ENCODE measurements at regions not wholly inside any gene's neighbourhood (a gene's known extent, or its start where the extent isn't known, plus 50 kb on each side); places are given as distances from the start of the nearest gene placed in this dataset.

DNA sequence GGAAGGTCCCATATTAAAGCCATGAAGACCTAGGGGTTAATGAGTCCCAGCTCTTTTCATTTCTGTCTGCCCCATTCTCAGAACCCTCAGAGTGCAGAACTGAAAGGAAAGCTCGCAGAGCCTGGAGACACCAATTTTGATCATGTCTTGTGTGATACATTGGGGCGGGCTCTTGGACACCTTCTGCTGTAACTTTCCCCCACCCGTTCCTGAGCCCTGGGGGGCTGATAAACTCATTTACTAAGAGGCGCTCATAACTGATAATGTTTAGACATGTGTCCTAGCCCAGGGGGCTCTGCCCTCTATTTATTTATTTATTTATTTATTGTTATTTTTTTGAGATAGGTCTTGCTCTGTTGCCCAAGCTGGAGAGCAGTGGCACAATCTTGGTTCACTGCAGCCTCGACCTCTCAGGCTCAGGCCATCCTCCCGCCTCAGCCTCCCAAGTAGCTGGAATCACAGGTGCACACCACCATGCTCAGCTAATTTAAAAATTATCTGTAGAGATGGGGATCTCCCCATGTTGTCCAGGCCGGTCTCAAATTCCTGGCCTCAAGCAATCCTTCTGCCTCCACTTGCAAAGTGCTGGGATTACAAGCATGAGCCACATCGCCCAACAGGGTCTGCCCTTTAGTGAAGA lies 72.4 kb upstream of the HAAO start:
- DNase-seq = no peak

DNA sequence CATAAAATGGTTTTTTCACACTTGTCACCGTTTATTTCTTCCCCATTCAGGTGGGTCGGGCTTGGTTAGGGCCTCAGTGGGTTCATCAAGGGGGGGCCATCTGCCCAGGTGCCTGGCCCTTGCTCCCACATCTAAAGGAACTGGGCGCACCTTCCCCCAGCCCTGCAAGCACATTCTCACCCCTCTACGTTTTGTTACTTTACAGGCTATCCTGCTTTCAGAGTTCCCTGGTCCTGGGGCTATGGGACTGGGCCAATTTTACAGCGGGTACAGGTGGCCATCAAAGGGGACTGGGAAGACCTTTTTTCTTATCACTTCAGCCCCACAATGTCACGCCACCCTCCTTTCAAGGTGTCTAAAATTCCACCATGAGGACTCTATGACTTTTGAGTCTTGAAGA lies 71.8 kb upstream of the HAAO start:
- no peak for DNase-seq

DNA sequence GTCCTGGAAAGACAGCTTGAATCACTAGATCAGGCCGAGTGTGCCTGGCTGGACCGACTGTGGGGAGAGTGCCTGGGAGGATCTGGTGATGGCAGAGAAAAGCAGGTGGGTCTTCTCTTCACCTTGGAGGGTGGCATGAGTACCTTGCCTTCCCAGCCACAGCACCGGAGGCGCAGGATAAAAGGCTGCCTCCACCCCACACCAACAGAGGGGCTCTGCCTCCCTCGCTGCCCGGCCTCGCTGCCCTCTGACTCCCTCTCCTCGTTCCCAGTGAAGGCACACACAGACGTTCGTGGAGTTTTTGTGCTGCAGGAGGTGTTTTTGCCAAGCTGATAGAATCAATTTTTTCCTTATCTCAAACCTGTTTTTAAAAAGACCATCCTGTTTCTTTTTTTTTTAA lies 71.4 kb upstream of the HAAO start:
- no peak for DNase-seq

DNA sequence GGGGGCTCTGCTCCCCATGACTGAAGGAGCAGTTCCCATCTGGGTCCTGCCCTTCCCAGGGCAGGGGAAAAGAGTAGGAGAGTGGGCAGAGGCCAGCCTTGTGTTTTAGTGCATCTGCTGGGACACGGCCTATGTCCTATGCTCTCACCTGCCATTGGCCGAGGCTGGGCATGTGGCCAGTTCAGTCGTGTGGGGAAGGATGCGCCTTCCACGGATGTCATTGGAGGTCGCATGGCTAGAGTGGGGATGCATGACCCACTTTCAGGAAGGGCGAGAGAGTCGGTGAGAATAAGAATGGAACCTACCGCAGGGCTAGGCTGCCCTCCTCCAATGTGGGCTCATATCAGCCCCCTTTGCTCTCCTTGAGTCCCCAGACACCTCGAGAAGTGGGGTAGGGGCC lies 70.9 kb upstream of the HAAO start:
- DNase-seq = no peak

- DNase-seq = no peak
Observed at GRCh38 chr2:42862669-42863185, 70.3 kb upstream of the HAAO start.

DNA sequence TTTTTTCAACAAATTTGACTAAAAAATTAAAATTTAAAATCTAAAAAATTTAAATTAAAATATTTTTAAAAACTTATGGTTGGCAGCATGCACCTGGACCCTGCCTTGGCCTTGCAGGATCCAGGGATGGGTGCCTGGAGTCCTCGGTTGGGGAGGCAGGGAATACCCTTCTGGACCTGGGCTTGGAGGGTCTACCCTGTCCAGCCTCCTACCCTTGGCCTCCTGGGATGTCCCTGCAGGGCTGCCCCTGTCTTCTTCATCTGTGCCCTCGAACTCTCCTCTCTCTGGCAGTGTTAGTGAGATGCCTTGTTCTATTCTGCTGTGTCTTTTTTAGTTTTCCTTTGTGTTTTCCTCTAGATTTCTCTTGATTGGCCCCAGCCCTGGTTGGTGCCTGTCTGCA lies 68.9 kb upstream of the HAAO start:
- DNase-seq = no peak

DNA sequence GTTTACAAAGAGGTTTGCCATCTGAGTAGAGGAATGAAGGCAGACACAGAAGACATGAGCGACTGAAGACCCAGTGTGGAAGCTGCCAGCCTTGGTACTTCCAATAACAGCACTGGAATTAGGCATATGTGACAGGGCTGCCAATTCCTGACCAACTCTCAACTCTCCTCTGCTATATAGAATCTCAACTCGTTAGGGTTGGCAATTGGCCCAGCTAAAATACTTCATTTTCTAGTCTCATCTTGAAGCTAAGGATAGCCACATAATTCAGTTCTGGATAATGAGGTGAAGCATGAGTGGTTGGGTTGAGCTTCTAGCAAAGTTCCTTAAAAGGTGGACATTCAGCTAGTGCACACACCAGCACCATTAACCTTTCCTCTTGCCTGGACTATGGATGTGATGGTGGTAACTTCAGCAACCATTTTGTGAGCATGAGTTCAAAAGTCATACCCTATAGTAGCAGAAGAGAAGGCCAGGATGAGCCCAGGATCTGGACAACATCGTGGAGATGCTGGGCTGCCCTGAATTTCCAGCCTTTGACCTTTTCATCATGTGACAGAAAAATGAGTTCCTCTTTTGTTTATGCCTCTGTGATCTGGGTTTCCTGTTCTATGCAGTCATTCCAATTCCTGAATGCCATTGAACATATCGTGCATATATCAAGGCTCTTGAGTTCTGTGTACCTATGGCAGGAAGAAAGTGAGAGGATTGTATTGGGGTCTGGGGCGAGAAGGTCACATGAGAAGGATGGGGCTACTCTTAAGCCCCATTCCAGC lies 68.1 kb upstream of the HAAO start:
- DNase-seq = no peak

DNA sequence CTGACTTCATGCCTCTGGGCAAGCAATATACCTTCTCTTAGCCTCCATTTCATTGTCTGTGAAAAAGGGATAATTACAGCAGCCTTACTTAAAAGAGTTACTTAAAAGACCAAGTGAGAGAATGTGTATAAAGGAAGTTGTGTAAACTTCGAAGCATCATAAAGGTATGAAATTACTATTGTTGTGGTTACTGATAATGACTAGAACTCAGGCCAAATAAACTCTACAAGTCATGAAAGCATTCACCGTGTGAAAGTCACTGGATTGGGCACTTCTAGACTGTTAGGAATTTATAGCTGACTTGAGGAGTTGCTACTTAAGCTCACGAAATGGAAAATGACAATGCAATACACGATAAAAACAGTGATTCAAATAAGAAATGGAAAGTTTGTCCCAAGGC lies 67.4 kb upstream of the HAAO start:
- DNase-seq = no peak

GRCh38 chr2:42859006-42859552 lies 66.7 kb upstream of the HAAO start:
- DNase-seq = peak; percentile 24

GRCh38 chr2:42858140-42859005 lies 66.0 kb upstream of the HAAO start:
- no peak for DNase-seq

- DNase-seq = no peak
Observed at GRCh38 chr2:42856891-42857632, 64.7 kb upstream of the HAAO start.

DNA sequence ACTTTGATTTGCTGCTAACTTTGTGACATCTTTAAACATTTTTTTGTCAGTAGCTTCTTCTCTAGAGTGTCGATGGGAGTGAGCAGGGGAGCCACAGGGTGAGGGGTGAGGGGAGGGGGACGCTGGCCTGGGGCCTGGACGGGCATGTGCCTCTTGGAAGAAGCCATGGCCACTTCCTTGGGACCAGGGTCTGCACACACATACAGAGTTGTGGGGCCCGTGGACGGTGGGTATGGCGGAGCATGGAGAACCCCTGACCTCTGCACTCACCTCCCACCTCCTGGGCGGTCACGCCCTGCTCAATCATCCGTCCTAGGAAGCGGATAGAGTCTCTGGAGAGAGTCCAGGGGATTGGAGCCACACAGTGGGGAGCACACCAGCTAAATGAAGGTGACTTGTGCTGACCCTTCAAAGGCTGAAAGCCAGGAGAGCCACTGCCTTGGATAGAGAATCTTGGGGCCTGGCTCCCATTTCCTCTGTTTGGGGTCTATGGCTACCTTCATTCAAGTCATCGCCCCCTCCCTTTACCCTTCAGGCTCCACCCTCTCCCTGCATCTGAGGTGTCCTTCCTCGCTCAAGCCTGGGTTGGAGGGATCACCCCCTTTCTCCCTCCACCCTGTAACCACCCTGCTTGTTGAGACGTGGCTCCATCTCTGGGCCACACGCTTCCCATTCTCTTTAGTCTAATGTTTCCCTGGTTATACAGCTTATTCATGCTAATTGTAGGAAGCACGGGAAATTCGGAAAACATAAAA lies 63.9 kb upstream of the HAAO start:
- DNase-seq = no peak

DNA sequence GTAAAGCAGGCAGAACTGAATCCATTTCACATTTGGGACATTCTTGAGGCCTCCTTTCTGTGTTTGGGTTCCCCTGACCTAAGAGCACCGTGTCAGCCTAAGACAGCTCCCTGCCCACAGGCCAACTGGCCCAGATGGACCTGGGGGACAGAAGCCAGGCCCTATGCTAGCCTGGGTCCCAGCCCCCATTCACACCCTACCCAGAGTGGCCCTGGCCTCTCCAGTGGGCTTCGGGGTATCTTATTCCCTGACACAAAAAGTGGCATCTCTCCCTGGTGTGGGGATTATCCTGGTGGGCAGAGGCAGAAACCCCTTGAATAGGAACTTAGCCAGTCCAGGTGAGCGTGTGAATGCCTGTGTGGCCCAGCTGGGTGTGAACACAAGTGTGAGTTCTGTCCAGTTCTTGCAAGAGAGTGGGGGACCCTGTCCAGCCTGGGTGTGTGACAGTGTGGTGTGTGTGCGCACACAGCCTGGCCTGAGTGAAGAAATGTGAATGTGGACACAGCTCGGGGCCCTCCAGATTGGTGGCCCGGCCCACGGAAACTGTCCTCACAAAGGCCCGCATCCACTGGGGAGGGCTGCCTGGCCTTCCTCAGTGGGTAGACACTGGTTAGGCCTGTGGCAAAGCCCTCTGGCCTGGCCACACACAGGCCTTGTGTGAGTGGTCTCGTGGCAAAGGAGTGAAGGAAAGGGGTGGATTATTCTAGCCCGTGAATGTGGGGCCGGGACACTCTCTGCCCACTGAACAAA lies 63.0 kb upstream of the HAAO start:
- no peak for DNase-seq

DNA sequence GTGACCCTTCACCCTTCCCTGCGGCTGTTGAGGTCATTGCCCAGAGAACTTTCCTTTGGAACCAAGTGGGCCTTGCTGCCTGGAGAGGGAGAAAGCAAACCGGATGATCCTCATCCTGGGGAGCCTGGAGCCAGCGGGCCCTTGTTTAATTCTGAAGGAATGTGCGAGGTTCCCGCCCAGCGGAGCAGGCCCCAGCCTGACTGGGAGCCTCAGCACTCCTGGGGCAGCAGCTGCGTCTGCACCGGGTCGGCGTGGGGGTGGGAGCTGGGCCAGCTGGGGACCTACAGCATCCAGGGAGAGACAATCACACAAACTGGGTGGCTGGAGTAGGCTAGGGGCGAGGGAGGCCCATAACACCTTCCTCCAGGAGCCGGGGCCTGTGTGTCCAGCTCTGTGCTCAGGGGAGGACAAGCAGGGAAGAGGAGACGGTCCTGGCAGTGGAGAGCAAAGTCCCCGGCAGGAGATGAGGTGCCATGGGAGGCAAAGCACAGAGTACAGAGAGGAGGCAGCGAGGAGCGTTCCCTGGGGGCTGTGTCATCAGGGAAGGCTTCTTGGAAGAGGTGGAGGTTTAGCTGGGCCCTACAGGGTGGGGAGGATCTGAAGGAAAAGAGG lies 61.9 kb upstream of the HAAO start:
- DNase-seq = no peak

DNA sequence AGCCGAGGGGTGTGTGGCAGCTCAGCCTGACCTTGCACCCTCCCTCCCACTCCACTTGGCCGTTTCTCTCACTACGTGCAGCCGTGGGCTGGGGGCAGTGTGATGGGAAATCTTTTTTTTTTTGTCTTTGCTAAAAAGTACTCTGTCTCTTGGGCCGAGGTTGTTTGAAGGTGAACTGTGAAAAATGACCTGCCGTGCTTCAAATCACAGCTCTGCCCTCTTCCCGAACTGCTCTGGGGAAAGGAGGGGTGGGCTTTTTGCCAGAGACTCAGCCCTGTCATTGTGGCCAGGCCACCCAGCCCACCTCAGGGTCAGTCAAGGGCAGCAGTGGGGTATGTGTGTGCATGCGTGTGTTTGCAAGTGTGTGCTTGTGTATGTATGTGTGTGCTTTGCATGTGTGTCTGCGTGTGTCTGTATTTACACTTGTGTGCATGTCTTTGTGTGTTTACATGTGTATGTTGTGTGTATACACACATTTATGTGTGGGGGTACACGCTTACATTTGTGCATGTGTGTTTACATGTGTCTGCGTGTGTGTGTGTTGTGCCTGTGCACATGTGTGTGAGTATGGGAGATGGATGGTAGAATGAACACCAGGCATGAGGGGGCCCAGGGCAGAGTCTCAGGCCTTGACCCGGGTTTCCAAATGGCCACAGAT lies 61.3 kb upstream of the HAAO start:
- DNase-seq = no peak

GRCh38 chr2:42852798-42853197 lies 60.4 kb upstream of the HAAO start:
- DNase-seq = no peak

GRCh38 chr2:42851740-42852250 lies 59.4 kb upstream of the HAAO start:
- no peak for DNase-seq

- no peak for DNase-seq
Observed at GRCh38 chr2:42851186-42851585, 58.8 kb upstream of the HAAO start.

- DNase-seq = no peak
Observed at GRCh38 chr2:42850016-42850805, 57.8 kb upstream of the HAAO start.
